ENCODE measurements at regions not wholly inside any gene's neighbourhood (a gene's known extent, or its start where the extent isn't known, plus 50 kb on each side); places are given as distances from the start of the nearest gene placed in this dataset.

GRCh38 chr14:66039495-66039894 is 446.7 kb upstream of the CCDC196 start:
- no peak overlapping the region for H2AFZ ChIP-seq (ENCODE audit: low read depth, low read length, severe bottlenecking)
- no peak overlapping the region for H3K27ac ChIP-seq (ENCODE audit: low read depth, low read length)
- no peaks in the 10 kb centered on the region for H4K20me1 ChIP-seq (ENCODE audit: low read depth, low read length)
- no peak overlapping the region for H3K4me3 ChIP-seq (ENCODE audit: insufficient read depth, low read length, poor library complexity, severe bottlenecking)
- no peak overlapping the region for H3K4me2 ChIP-seq (ENCODE audit: low read depth, low read length, poor library complexity, severe bottlenecking)
- no peaks in the 10 kb centered on the region for H3K36me3 ChIP-seq (ENCODE audit: low read length)
- no peaks in the 10 kb centered on the region for H3F3A ChIP-seq (ENCODE audit: insufficient read depth)
- H3K9ac ChIP-seq (ENCODE audit: low read length), result no peak overlapping the region
- TF ChIP-seq EZH2phosphoT487 (conservative IDR thresholded peaks at IDR 0.05; ENCODE audit: low read length) (no peak), CTCF (IDR thresholded peaks at IDR 0.05; ENCODE audit: insufficient read depth, low read length, poor library complexity, severe bottlenecking) (no peak)
- 0 out of 2 replicates have a peak, but pooled peaks cover 4% of the 10 kb centered on the region for H3K27me3 ChIP-seq (ENCODE audit: low read length)
- H3K9me2 ChIP-seq (replicated peaks; ENCODE audit: insufficient read depth, low read length), result no peaks in the 10 kb centered on the region
- H3K79me2 ChIP-seq (ENCODE audit: insufficient read depth, low read length), result no peaks in the 10 kb centered on the region
- H3K9me3 ChIP-seq (ENCODE audit: insufficient read depth, low read length), result no peaks in the 10 kb centered on the region

GRCh38 chr14:66041582-66041981 is 444.6 kb upstream of the CCDC196 start:
- TF ChIP-seq CTCF (IDR thresholded peaks at IDR 0.05; ENCODE audit: insufficient read depth, low read length, poor library complexity, severe bottlenecking) (no peak), EZH2phosphoT487 (conservative IDR thresholded peaks at IDR 0.05; ENCODE audit: low read length) (no peak)

GRCh38 chr14:66043921-66044320 is 442.2 kb upstream of the CCDC196 start:
- Histone ChIP-seq H4K20me1 (ENCODE audit: low read depth, low read length) (no peaks in the 10 kb centered on the region), H3K9ac (ENCODE audit: low read length) (no peak overlapping the region), H2AFZ (ENCODE audit: low read depth, low read length, severe bottlenecking) (no peak overlapping the region), H3K36me3 (ENCODE audit: low read length) (no peaks in the 10 kb centered on the region), H3F3A (ENCODE audit: insufficient read depth) (no peaks in the 10 kb centered on the region), H3K27ac (ENCODE audit: low read depth, low read length) (no peak overlapping the region), H3K9me3 (ENCODE audit: insufficient read depth, low read length) (no peaks in the 10 kb centered on the region), H3K4me2 (ENCODE audit: low read depth, low read length, poor library complexity, severe bottlenecking) (no peak overlapping the region), H3K79me2 (ENCODE audit: insufficient read depth, low read length) (no peaks in the 10 kb centered on the region), H3K9me2 (replicated peaks; ENCODE audit: insufficient read depth, low read length) (no peaks in the 10 kb centered on the region), H3K4me3 (ENCODE audit: insufficient read depth, low read length, poor library complexity, severe bottlenecking) (no peak overlapping the region), H3K27me3 (ENCODE audit: low read length) (0 out of 2 replicates have a peak, but pooled peaks cover 4% of the 10 kb centered on the region)
- TF ChIP-seq CTCF (IDR thresholded peaks at IDR 0.05; ENCODE audit: insufficient read depth, low read length, poor library complexity, severe bottlenecking), result no peak
- no peak for TF ChIP-seq EZH2phosphoT487 (conservative IDR thresholded peaks at IDR 0.05; ENCODE audit: low read length)

More at GRCh38 chr14:66041582-66041981, 444.6 kb upstream of the CCDC196 start:
- H3K79me2 ChIP-seq (ENCODE audit: insufficient read depth, low read length), result no peaks in the 10 kb centered on the region
- no peaks in the 10 kb centered on the region for H3K9me3 ChIP-seq (ENCODE audit: insufficient read depth, low read length)
- no peaks in the 10 kb centered on the region for H3F3A ChIP-seq (ENCODE audit: insufficient read depth)
- no peak overlapping the region for H2AFZ ChIP-seq (ENCODE audit: low read depth, low read length, severe bottlenecking)
- H4K20me1 ChIP-seq (ENCODE audit: low read depth, low read length), result no peaks in the 10 kb centered on the region
- no peaks in the 10 kb centered on the region for H3K9me2 ChIP-seq (replicated peaks; ENCODE audit: insufficient read depth, low read length)
- H3K27me3 ChIP-seq (ENCODE audit: low read length), result 0 out of 2 replicates have a peak, but pooled peaks cover 4% of the 10 kb centered on the region
- no peaks in the 10 kb centered on the region for H3K36me3 ChIP-seq (ENCODE audit: low read length)
- no peak overlapping the region for H3K9ac ChIP-seq (ENCODE audit: low read length)
- H3K4me3 ChIP-seq (ENCODE audit: insufficient read depth, low read length, poor library complexity, severe bottlenecking), result no peak overlapping the region
- no peak overlapping the region for H3K27ac ChIP-seq (ENCODE audit: low read depth, low read length)
- no peak overlapping the region for H3K4me2 ChIP-seq (ENCODE audit: low read depth, low read length, poor library complexity, severe bottlenecking)

Data from SU-DHL-6 (cell line).